HEK293 (cell line): ENCODE measurements at regions not wholly inside any gene's neighbourhood (a gene's known extent, or its start where the extent isn't known, plus 50 kb on each side); places are given as distances from the start of the nearest gene placed in this dataset.

Experiments used
- CTCF ChIA-PET: fragments of 350-600 bp; formaldehyde crosslinking; extraction: SDS; loops from one replicate; lab custom pipeline; 2021; ENCODE audit warnings: antibody characterized with exemption; lab: Yijun Ruan, JAX
- POLR2A ChIA-PET: fragments of 300-600 bp; formaldehyde crosslinking; extraction: SDS; loops from one replicate; lab custom pipeline; 2020; ENCODE audit warnings: antibody characterized with exemption, inconsistent platforms; lab: Yijun Ruan, JAX
- H3K27ac ChIP-seq: fragments of 200-500 bp; sonication (Bioruptor generic); 2 replicates; pipeline ENCODE4 v1.5.1; 2014; ENCODE audit warnings: low read depth, low read length, control low read depth, inconsistent platforms; ENCODE audit errors: extremely low read depth
- H3K36me3 ChIP-seq, 2 experiments: fragments of 200-500 bp in 1 of 2; sonication (Bioruptor generic) in 1 of 2; 1 replicate in 1 of 2; 2 replicates in 1 of 2; pipeline ENCODE4 v1.5.1; 2014 to 2017; ENCODE audit warnings: inconsistent platforms in 2 of 2, low read length in 2 of 2; ENCODE audit not compliant: control insufficient read depth in 2 of 2, insufficient read depth in 1 of 2
- H3K4me1 ChIP-seq: fragments of 200-500 bp; sonication (Bioruptor generic); 2 replicates; pipeline ENCODE4 v1.5.1; 2014; ENCODE audit warnings: mild to moderate bottlenecking, low read length, inconsistent platforms; ENCODE audit not compliant: control insufficient read depth, insufficient read depth
- H3K4me3 ChIP-seq: 2 replicates; pipeline ENCODE4 v1.5.1; 2011; ENCODE audit warnings: low read depth, mild to moderate bottlenecking, control low read depth, low read length, moderate library complexity
- H3K9me3 ChIP-seq: fragments of 200-500 bp; sonication (Bioruptor generic); 2 replicates; pipeline ENCODE4 v1.5.1; 2014; ENCODE audit warnings: low read depth, low read length, inconsistent platforms; ENCODE audit not compliant: control insufficient read depth, insufficient read depth
- BCL11B ChIP-seq: fragments of 450-650 bp; formaldehyde crosslinking; IDR thresholded peaks from 2 replicates; pipeline ENCODE4 v1.5.1; 2016; ENCODE audit warnings: low read depth, missing biosample characterization, missing genetic modification characterization
- GLI2 ChIP-seq: fragments of 450-650 bp; formaldehyde crosslinking; IDR thresholded peaks from 2 replicates; pipeline ENCODE4; 2017; ENCODE audit warnings: missing biosample characterization, missing genetic modification characterization, low read depth, borderline replicate concordance
- HOXC10 ChIP-seq: sonication (generic); formaldehyde crosslinking; IDR thresholded peaks from 2 replicates; pipeline ENCODE4 v1.8.1; 2023; ENCODE audit warnings: mild to moderate bottlenecking, missing genetic modification reagents
- KLF10 ChIP-seq: fragments of 450-650 bp; IDR thresholded peaks from 2 replicates; pipeline ENCODE4 v1.5.1; 2018; ENCODE audit warnings: missing biosample characterization, mild to moderate bottlenecking, missing genetic modification characterization
- SCRT2 ChIP-seq: fragments of 450-650 bp; formaldehyde crosslinking; IDR thresholded peaks from 2 replicates; pipeline ENCODE4 v1.5.1; 2016; ENCODE audit warnings: missing biosample characterization, missing genetic modification characterization
- ZBTB48 ChIP-seq: fragments of 450-650 bp; formaldehyde crosslinking; IDR thresholded peaks from 2 replicates; pipeline ENCODE4 v1.5.1; 2016; ENCODE audit warnings: missing biosample characterization, missing genetic modification characterization
- ZBTB8A ChIP-seq: fragments of 450-650 bp; formaldehyde crosslinking; IDR thresholded peaks from 2 replicates; pipeline ENCODE4 v1.5.1; 2016; ENCODE audit warnings: missing biosample characterization, missing genetic modification characterization
- ZNF239 ChIP-seq: fragments of 450-650 bp; formaldehyde crosslinking; IDR thresholded peaks from 2 replicates; pipeline ENCODE4 v1.5.1; 2016; ENCODE audit warnings: missing biosample characterization, missing genetic modification characterization
- ZNF366 ChIP-seq: fragments of 450-650 bp; formaldehyde crosslinking; conservative IDR thresholded peaks from 2 replicates; pipeline ENCODE4 v1.5.1; 2016; ENCODE audit warnings: missing biosample characterization, missing genetic modification characterization
- ZNF423 ChIP-seq: fragments of 450-650 bp; formaldehyde crosslinking; IDR thresholded peaks from 2 replicates; pipeline ENCODE4 v1.5.1; 2016; ENCODE audit warnings: missing biosample characterization, missing genetic modification characterization
- ZNF48 ChIP-seq: fragments of 450-650 bp; formaldehyde crosslinking; IDR thresholded peaks from 2 replicates; pipeline ENCODE4 v1.5.1; 2016; ENCODE audit warnings: missing biosample characterization, missing genetic modification characterization
- ZNF529 ChIP-seq: fragments of 450-650 bp; formaldehyde crosslinking; IDR thresholded peaks from 2 replicates; pipeline ENCODE4 v1.5.1; 2017; ENCODE audit warnings: missing genetic modification characterization, missing biosample characterization; ENCODE audit not compliant: insufficient replicate concordance
- ZNF530 ChIP-seq: fragments of 450-650 bp; formaldehyde crosslinking; IDR thresholded peaks from 2 replicates; pipeline ENCODE4 v1.5.1; 2016; ENCODE audit warnings: low read depth, missing biosample characterization, missing genetic modification characterization
- ZNF561 ChIP-seq: fragments of 450-650 bp; IDR thresholded peaks from 2 replicates; pipeline ENCODE4 v1.5.1; 2018; ENCODE audit warnings: missing biosample characterization, missing genetic modification characterization, borderline replicate concordance
- ZNF610 ChIP-seq: fragments of 450-650 bp; formaldehyde crosslinking; IDR thresholded peaks from 2 replicates; pipeline ENCODE4 v1.5.1; 2016; ENCODE audit warnings: missing biosample characterization, missing genetic modification characterization, borderline replicate concordance
- ZNF621 ChIP-seq: fragments of 450-650 bp; formaldehyde crosslinking; IDR thresholded peaks from 2 replicates; pipeline ENCODE4 v1.5.1; 2017; ENCODE audit warnings: missing biosample characterization, missing genetic modification characterization
- ZNF654 ChIP-seq: fragments of 450-650 bp; formaldehyde crosslinking; IDR thresholded peaks from 2 replicates; pipeline ENCODE4 v1.5.1; 2016; ENCODE audit warnings: low read depth, missing biosample characterization, missing genetic modification characterization
- ZNF785 ChIP-seq: fragments of 450-650 bp; formaldehyde crosslinking; IDR thresholded peaks from 2 replicates; pipeline ENCODE4 v1.5.1; 2016; ENCODE audit warnings: missing biosample characterization, missing genetic modification characterization
- ZNF791 ChIP-seq: fragments of 450-650 bp; formaldehyde crosslinking; IDR thresholded peaks from 2 replicates; pipeline ENCODE4 v1.5.1; 2016; ENCODE audit warnings: missing biosample characterization, missing genetic modification characterization
- ZNF792 ChIP-seq: fragments of 450-650 bp; formaldehyde crosslinking; IDR thresholded peaks from 2 replicates; pipeline ENCODE4 v1.5.1; 2016; ENCODE audit warnings: missing biosample characterization, missing genetic modification characterization
- TF ChIP-seq, protein P1 (sequence below): fragments of 450-650 bp; formaldehyde crosslinking; IDR thresholded peaks from 2 replicates; pipeline ENCODE4 v1.5.1; 2016; ENCODE audit warnings: missing biosample characterization, missing genetic modification characterization
- TF ChIP-seq, protein P2 (sequence below): fragments of 450-650 bp; formaldehyde crosslinking; IDR thresholded peaks from 2 replicates; pipeline ENCODE4 v1.5.1; 2016; ENCODE audit warnings: missing biosample characterization, missing genetic modification characterization
- TF ChIP-seq, protein P3 (sequence below): fragments of 450-650 bp; formaldehyde crosslinking; IDR thresholded peaks from 2 replicates; pipeline ENCODE4 v1.5.1; 2016; ENCODE audit warnings: missing biosample characterization, missing genetic modification characterization
- TF ChIP-seq, protein P4 (sequence below): fragments of 450-650 bp; formaldehyde crosslinking; IDR thresholded peaks from 2 replicates; pipeline ENCODE4; 2016; ENCODE audit warnings: missing biosample characterization, missing genetic modification characterization

DNA sequence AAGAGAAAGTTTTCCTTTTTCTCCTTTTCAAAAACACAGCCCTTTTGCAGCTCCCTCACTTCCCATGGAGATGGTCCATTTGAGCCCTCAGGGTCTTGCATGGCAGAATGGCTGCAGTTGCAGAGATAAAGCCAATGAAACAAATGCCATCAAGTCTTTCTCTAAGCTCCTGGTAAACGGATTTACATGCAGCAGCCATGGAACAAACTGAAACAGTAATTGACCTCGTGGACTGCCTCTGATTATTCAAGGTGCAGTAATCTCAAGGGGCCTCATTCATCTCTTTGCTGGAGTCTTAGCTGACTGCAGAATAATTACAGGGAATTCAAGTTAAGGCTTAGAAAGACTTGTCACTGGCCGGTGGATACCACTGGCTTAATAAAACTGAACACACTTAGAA lies 125.1 kb downstream of the SQOR start:
- POLR2A ChIA-PET: no interaction called here
- H3K36me3 ChIP-seq: no peaks in the 10 kb centered on the region
- CTCF ChIA-PET: interaction anchor here (0.7 to 0.8 kb wide), 3 partner anchors 36 to 550 kb away, joined by 3 read pairs; no protein-coding TSS in a partner anchor
- TF ChIP-seq HOXC10 (CRISPR knock-in tag) (no peak), ZNF610 (tag by site-specific recombination) (no peak), ZNF366 (no peak), ZNF529 (tag by site-specific recombination) (no peak), ZNF561 (no peak), SCRT2 (tag by site-specific recombination) (no peak)
- TF ChIP-seq, all 188 proteins: peak for 0
- Histone ChIP-seq H3K4me3 (no peak overlapping the region), H3K4me1 (no peaks in the 10 kb centered on the region), H3K9me3 (no peaks in the 10 kb centered on the region), H3K27ac (no peak overlapping the region)

DNA sequence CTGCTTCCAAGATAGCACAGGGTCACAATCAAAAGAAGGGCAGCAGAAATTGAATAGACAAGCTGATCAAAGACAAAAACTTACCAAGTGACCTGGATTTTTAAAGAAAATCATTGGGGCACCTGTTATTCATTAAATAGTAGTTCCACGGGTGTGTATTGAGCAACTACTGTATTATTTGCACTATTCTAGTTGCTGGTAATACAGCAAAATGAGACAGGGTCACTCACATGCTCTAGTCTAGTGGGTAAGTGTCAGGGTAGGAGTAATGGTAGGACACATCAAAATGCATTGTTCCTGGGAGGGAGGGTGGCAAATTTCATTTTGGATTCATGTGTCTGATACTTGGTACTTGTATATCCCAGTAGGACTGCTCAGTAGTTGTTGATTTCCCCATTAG lies 127.9 kb downstream of the SQOR start:
- Histone ChIP-seq H3K4me1 (no peaks in the 10 kb centered on the region), H3K9me3 (no peaks in the 10 kb centered on the region)
- TF ChIP-seq ZBTB48 (tag by site-specific recombination) (no peak), ZNF621 (tag by site-specific recombination) (no peak)
- TF ChIP-seq, all 188 proteins: peak for 0
- Histone ChIP-seq H3K27ac (no peak overlapping the region), H3K36me3 (no peaks in the 10 kb centered on the region), H3K4me3 (no peak overlapping the region)
- ChIA-PET POLR2A (no interaction called here), CTCF (interaction anchor here (0.6 to 1.4 kb wide), 2 partner anchors 33 to 62 kb away, joined by 3 to 4 read pairs; no protein-coding TSS in a partner anchor)

DNA sequence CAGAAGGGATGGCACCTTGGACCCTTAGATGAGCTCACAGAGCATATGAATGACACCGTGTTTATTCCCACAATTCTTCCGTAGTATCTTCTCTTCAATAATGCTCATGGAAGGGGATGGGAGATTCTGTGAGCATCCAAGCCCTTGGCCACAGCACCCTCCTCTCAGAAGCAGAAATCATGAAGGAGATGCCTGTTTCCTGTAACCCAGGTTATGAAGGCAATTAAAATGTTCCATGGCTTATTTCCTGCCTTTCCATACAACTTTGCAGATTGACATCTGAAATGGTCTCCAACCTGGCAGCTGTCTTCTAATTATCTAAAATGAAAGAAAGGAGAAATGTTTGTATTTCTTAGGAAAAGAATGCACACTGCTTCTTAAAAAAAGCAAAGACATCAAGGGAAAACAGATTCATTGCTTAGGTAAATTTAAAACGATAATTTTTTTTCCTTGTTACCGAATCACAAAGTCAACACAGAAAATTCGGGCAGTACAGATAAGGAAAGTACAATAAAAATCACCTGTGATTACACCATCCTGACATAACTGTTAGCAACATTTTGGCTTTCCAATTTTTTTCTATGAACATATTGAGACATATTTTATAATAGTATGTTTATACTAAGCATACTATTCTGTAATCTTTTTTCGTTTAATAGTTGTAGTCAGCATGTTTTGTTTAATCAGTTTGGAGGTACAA lies 128.5 kb downstream of the SQOR start:
- POLR2A ChIA-PET: no interaction called here
- CTCF ChIA-PET: no interaction called here

DNA sequence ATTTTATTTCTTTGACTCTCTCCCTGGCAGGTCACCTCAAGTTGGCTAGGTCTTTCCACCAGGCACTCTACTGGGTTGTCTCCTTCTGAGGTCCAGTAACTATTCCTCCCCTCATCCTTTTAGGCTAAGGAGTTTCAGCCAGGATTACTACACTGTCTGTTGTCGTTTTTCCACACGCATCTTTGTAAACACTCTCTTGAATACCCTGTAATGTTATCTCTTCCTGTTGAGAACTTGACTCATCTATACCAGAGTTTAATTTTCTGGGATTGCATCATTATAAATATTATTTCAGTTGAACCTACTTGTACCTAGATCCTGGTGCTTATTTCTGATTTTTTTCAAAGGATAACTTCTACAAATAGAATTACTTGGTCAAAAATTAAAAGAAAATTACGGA lies 138.3 kb downstream of the SQOR start:
- CTCF ChIA-PET: no interaction called here
- no peaks in the 10 kb centered on the region for H3K36me3 ChIP-seq
- H3K4me3 ChIP-seq: no peak overlapping the region
- no peak overlapping the region for H3K27ac ChIP-seq
- POLR2A ChIA-PET: no interaction called here
- H3K9me3 ChIP-seq: no peaks in the 10 kb centered on the region
- H3K4me1 ChIP-seq: no peaks in the 10 kb centered on the region
- TF ChIP-seq ZBTB8A (tag by site-specific recombination) (no peak), ZNF791 (tag by site-specific recombination) (no peak), ZNF48 (no peak), ZNF239 (tag by site-specific recombination) (no peak), ZNF561 (no peak)
- TF ChIP-seq, protein P1, sequence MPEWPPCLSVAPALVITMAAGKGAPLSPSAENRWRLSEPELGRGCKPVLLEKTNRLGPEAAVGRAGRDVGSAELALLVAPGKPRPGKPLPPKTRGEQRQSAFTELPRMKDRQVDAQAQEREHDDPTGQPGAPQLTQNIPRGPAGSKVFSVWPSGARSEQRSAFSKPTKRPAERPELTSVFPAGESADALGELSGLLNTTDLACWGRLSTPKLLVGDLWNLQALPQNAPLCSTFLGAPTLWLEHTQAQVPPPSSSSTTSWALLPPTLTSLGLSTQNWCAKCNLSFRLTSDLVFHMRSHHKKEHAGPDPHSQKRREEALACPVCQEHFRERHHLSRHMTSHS (tag by site-specific recombination): no peak
- TF ChIP-seq, protein P2, sequence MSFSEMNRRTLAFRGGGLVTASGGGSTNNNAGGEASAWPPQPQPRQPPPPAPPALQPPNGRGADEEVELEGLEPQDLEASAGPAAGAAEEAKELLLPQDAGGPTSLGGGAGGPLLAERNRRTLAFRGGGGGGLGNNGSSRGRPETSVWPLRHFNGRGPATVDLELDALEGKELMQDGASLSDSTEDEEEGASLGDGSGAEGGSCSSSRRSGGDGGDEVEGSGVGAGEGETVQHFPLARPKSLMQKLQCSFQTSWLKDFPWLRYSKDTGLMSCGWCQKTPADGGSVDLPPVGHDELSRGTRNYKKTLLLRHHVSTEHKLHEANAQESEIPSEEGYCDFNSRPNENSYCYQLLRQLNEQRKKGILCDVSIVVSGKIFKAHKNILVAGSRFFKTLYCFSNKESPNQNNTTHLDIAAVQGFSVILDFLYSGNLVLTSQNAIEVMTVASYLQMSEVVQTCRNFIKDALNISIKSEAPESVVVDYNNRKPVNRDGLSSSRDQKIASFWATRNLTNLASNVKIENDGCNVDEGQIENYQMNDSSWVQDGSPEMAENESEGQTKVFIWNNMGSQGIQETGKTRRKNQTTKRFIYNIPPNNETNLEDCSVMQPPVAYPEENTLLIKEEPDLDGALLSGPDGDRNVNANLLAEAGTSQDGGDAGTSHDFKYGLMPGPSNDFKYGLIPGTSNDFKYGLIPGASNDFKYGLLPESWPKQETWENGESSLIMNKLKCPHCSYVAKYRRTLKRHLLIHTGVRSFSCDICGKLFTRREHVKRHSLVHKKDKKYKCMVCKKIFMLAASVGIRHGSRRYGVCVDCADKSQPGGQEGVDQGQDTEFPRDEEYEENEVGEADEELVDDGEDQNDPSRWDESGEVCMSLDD (tag by site-specific recombination): no peak
- TF ChIP-seq, protein P3, sequence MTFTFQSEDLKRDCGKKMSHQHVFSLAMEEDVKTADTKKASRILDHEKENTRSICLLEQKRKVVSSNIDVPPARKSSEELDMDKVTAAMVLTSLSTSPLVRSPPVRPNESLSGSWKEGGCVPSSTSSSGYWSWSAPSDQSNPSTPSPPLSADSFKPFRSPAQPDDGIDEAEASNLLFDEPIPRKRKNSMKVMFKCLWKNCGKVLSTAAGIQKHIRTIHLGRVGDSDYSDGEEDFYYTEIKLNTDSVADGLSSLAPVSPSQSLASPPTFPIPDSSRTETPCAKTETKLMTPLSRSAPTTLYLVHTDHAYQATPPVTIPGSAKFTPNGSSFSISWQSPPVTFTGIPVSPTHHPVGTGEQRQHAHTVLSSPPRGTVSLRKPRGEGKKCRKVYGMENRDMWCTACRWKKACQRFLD: no peak

More for the DNA sequence above, 128.5 kb downstream of the SQOR start:
- Histone ChIP-seq H3K9me3 (no peaks in the 10 kb centered on the region), H3K36me3 (no peaks in the 10 kb centered on the region), H3K27ac (no peak overlapping the region), H3K4me1 (no peaks in the 10 kb centered on the region), H3K4me3 (no peak overlapping the region)
- TF ChIP-seq ZNF785 (no peak), BCL11B (tag by site-specific recombination) (no peak), GLI2 (tag by site-specific recombination) (no peak), ZNF654 (tag by site-specific recombination) (no peak), KLF10 (tag by site-specific recombination) (no peak), ZNF610 (tag by site-specific recombination) (no peak), ZNF561 (no peak), ZNF423 (tag by site-specific recombination) (no peak), ZNF792 (no peak), ZNF530 (tag by site-specific recombination) (no peak)
- TF ChIP-seq, protein P4, sequence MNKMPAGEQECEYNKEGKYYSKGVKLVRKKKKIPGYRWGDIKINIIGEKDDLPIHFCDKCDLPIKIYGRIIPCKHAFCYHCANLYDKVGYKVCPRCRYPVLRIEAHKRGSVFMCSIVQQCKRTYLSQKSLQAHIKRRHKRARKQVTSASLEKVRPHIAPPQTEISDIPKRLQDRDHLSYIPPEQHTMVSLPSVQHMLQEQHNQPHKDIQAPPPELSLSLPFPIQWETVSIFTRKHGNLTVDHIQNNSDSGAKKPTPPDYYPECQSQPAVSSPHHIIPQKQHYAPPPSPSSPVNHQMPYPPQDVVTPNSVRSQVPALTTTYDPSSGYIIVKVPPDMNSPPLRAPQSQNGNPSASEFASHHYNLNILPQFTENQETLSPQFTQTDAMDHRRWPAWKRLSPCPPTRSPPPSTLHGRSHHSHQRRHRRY (tag by site-specific recombination): no peak
